ENCODE measurements at regions not wholly inside any gene's neighbourhood (a gene's known extent, or its start where the extent isn't known, plus 50 kb on each side); places are given as distances from the start of the nearest gene placed in this dataset.

- no peaks in the 10 kb centered on the region for H3K79me2 ChIP-seq (ENCODE audit: control insufficient read depth, insufficient read depth, low read length)
- no peak overlapping the region for H3K27ac ChIP-seq (ENCODE audit: control insufficient read depth, insufficient read depth)
- H3K4me3 ChIP-seq, result no peak overlapping the region
- in situ Hi-C loops (cut with MboI) (no loop called here), intact Hi-C loops (cut with micrococcal nuclease; ENCODE audit: unreplicated experiment) (no loop called here)
- no peaks in the 10 kb centered on the region for H3K9me3 ChIP-seq (replicated peaks; ENCODE audit: control insufficient read depth, insufficient read depth, low read length)
- H3K36me3 ChIP-seq (ENCODE audit: control insufficient read depth in 2 of 2, insufficient read depth in 2 of 2, low read length in 1 of 2), result no peaks in the 10 kb centered on the region
- ChIA-PET RAD21 (ENCODE audit: unreplicated experiment) (no interaction called here), CTCF (no interaction called here), SMC1A (ENCODE audit: uncharacterized antibody, unreplicated experiment) (no interaction called here), POLR2A (no interaction called here)
- no peak overlapping the region for H3K4me2 ChIP-seq (ENCODE audit: control insufficient read depth, insufficient read depth)
- no peaks in the 10 kb centered on the region for H3K4me1 ChIP-seq (ENCODE audit: control insufficient read depth, insufficient read depth, low read length)
- H3K27me3 ChIP-seq (replicated peaks in 1 of 2; ENCODE audit: control insufficient read depth in 2 of 2, insufficient read depth in 2 of 2, low read length in 1 of 2), result no peaks in the 10 kb centered on the region
- FAIRE-seq (no peak), ATAC-seq (no peak), DNase-seq (ENCODE audit: low read depth, low spot score) (no peak)
- 0% methylated on average over 1 of the region's 1 CpG for WGBS (ENCODE audit: insufficient coverage, insufficient replicate concordance, low lambda C conversion rate, missing lambda C conversion rate)
- H2AFZ ChIP-seq (ENCODE audit: control insufficient read depth, low read depth, low read length), result no peak overlapping the region
- BruUV-seq (replicated peaks), result no TSS peak
- no peak overlapping the region for H3K9ac ChIP-seq (ENCODE audit: control insufficient read depth, insufficient read depth, low read length)
- H4K20me1 ChIP-seq (ENCODE audit: control insufficient read depth, insufficient read depth), result no peaks in the 10 kb centered on the region
- TF ChIP-seq NR2C1 (IDR thresholded peaks at IDR 0.05), result no peak
- no peak for TF ChIP-seq ZBTB11 (CRISPR knock-in tag; IDR thresholded peaks at IDR 0.05)
- TF ChIP-seq E2F8 (IDR thresholded peaks at IDR 0.05; ENCODE audit: low read depth, partially characterized antibody), result no peak
- TF ChIP-seq FOS (IDR thresholded peaks at IDR 0.05; ENCODE audit: borderline replicate concordance, extremely low read depth, insufficient read length), result no peak
- TF ChIP-seq REST (IDR thresholded peaks at IDR 0.05; ENCODE audit: low read depth, low read length), result no peak
- no peak for TF ChIP-seq KDM1A (IDR thresholded peaks at IDR 0.05; ENCODE audit: borderline replicate concordance)
- TF ChIP-seq EGR1 (IDR thresholded peaks at IDR 0.05; ENCODE audit: borderline replicate concordance in 1 of 2, low read depth in 2 of 2, low read length in 2 of 2), result no peak
- no peak for TF ChIP-seq STAT3 (IDR thresholded peaks at IDR 0.05; ENCODE audit: low read depth, low read length)
- no peak for TF ChIP-seq SIX5 (IDR thresholded peaks at IDR 0.05; ENCODE audit: low read depth, low read length, severe bottlenecking)
- TF ChIP-seq CTCF (IDR thresholded peaks at IDR 0.05 in 2 of 3, conservative IDR thresholded peaks at IDR 0.05 in 1 of 3; ENCODE audit: control insufficient read depth in 2 of 3, extremely low read depth in 1 of 3, insufficient read depth in 1 of 3, low read depth in 3 of 3, low read length in 3 of 3), result no peak
- TF ChIP-seq ASH2L (IDR thresholded peaks at IDR 0.05; ENCODE audit: borderline replicate concordance, low read depth), result no peak
Observed at GRCh38 chr1:242710847-242711246, 186.3 kb upstream of the PLD5 start.

All from GM12878 (cell line).